ENCODE measurements at regions not wholly inside any gene's neighbourhood (a gene's known extent, or its start where the extent isn't known, plus 50 kb on each side); places are given as distances from the start of the nearest gene placed in this dataset.

DNA sequence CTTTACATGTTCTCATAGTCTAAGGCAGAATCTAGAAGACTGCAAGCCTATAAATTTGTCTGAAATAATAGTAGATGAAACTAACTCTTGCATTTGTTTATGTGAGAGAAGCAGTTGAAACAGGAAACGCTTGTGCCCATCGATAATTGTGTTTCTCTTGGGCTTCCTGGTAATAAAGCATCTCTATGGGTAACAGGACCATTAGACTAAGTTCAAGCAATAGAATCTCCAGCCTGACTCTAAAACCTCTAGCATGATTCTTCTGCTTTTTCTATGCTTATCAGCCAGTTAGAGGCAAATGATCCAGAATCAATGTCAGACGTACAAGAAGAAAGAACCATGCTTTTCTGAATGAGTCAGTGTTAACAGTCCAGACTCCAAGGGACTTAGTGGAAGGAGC is 1734.4 kb downstream of the LRRC4C start:
- no peak overlapping the region for H2BK120ac ChIP-seq (replicated peaks; ENCODE audit: low read depth, low read length)
- POLR2A ChIA-PET (ENCODE audit: partially characterized antibody) = no interaction called here
- H3K23ac ChIP-seq (ENCODE audit: insufficient read length) = no peak overlapping the region
- no peaks in the 10 kb centered on the region for H3K36me3 ChIP-seq (ENCODE audit: control insufficient read depth in 2 of 4, insufficient read depth in 4 of 4, low read length in 3 of 4)
- no peak overlapping the region for H3K4me3 ChIP-seq (ENCODE audit: extremely low read depth in 1 of 4, insufficient read depth in 2 of 4, low read depth in 3 of 4, low read length in 4 of 4)
- H2AFZ ChIP-seq (ENCODE audit: low read length) = no peak overlapping the region
- no peak overlapping the region for H2BK12ac ChIP-seq (ENCODE audit: low read depth, low read length)
- no peak overlapping the region for H4K8ac ChIP-seq (ENCODE audit: extremely low read depth, insufficient read depth, low read length)
- H3K56ac ChIP-seq (replicated peaks; ENCODE audit: insufficient read length, low read depth, low read length) = no peak overlapping the region
- no peak overlapping the region for H2BK15ac ChIP-seq (ENCODE audit: low read length)
- H2AK5ac ChIP-seq (ENCODE audit: low read depth, low read length) = no peak overlapping the region
- H3K4ac ChIP-seq (replicated peaks; ENCODE audit: insufficient read length, low read depth, low read length) = no peak overlapping the region
- H2BK5ac ChIP-seq (ENCODE audit: low read depth, low read length) = no peak overlapping the region
- H2BK20ac ChIP-seq (ENCODE audit: low read length) = no peak overlapping the region
- TF ChIP-seq EZH2 (IDR thresholded peaks at IDR 0.05; ENCODE audit: low read depth, low read length, severe bottlenecking) (no peak), RAD21 (IDR thresholded peaks at IDR 0.05 in 1 of 2, conservative IDR thresholded peaks at IDR 0.05 in 1 of 2; ENCODE audit: low read depth in 2 of 2, low read length in 2 of 2) (no peak), POU5F1 (IDR thresholded peaks at IDR 0.05; ENCODE audit: low read depth, low read length) (no peak), SIN3A (conservative IDR thresholded peaks at IDR 0.05 in 1 of 2, IDR thresholded peaks at IDR 0.05 in 1 of 2; ENCODE audit: low read depth in 1 of 2, low read length in 2 of 2) (no peak), CREB1 (IDR thresholded peaks at IDR 0.05) (no peak), ZNF274 (IDR thresholded peaks at IDR 0.05; ENCODE audit: borderline replicate concordance, extremely low read depth, low read length) (no peak), SIX5 (IDR thresholded peaks at IDR 0.05; ENCODE audit: low read depth, low read length) (no peak), YY1 (IDR thresholded peaks at IDR 0.05; ENCODE audit: low read depth, low read length) (no peak), ASH2L (IDR thresholded peaks at IDR 0.05; ENCODE audit: low read length) (no peak)
- H3K79me2 ChIP-seq (ENCODE audit: control insufficient read depth in 1 of 2, insufficient read depth in 2 of 2, low read length in 2 of 2) = no peaks in the 10 kb centered on the region
- H4K91ac ChIP-seq (replicated peaks; ENCODE audit: insufficient read length, low read length) = no peak overlapping the region
- no peaks in the 10 kb centered on the region for H3K23me2 ChIP-seq (ENCODE audit: low read depth, low read length)
- no peaks in the 10 kb centered on the region for H3K9me3 ChIP-seq (ENCODE audit: insufficient read depth in 2 of 2, low read depth in 1 of 2, low read length in 1 of 2)
- CTCF ChIA-PET (ENCODE audit: partially characterized antibody) = interaction anchor here (0.9 to 2.2 kb wide), 7 partner anchors 11 to 400 kb away, joined by 3 to 7 read pairs (median 4); no protein-coding TSS in a partner anchor
- H3K27ac ChIP-seq (ENCODE audit: low read depth, low read length) = no peak overlapping the region
- no peak for FAIRE-seq
- WGBS, 2 experiments (ENCODE audit: extremely low coverage in 1 of 2, insufficient coverage in 1 of 2, insufficient read length in 1 of 2, insufficient replicate concordance in 2 of 2, low coverage in 1 of 2, low lambda C conversion rate in 2 of 2, missing lambda C conversion rate in 1 of 2) = 90% methylated on average over 3 of the region's 3 CpGs; no CpG with 5 or more reads in 1 of the 2 experiments
- H3K9ac ChIP-seq (replicated peaks in 1 of 4; ENCODE audit: extremely low read depth in 1 of 4, low read depth in 3 of 4, low read length in 3 of 4) = no peak overlapping the region
- H3K4me1 ChIP-seq (replicated peaks in 1 of 4; ENCODE audit: control insufficient read depth in 3 of 4, insufficient read depth in 4 of 4, low read length in 3 of 4) = no peaks in the 10 kb centered on the region; a peak in 1 of 7 replicates
- H3K4me2 ChIP-seq (ENCODE audit: insufficient read depth in 1 of 2, low read depth in 2 of 2, low read length in 2 of 2) = no peak overlapping the region
- no peaks in the 10 kb centered on the region for H3K79me1 ChIP-seq (ENCODE audit: low read depth, low read length)
- H3K27me3 ChIP-seq (replicated peaks in 1 of 4; ENCODE audit: control insufficient read depth in 3 of 4, extremely low read depth in 1 of 4, insufficient read depth in 3 of 4, low read length in 3 of 4) = no peaks in the 10 kb centered on the region
- no peak overlapping the region for H3K18ac ChIP-seq (ENCODE audit: extremely low read depth, low read length)
- H4K20me1 ChIP-seq (replicated peaks in 1 of 2; ENCODE audit: control insufficient read depth in 1 of 2, insufficient read depth in 2 of 2, low read length in 2 of 2) = no peaks in the 10 kb centered on the region
- H4K5ac ChIP-seq (ENCODE audit: insufficient read length, low read depth, low read length) = no peak overlapping the region
- DNase-seq (ENCODE audit: low read depth in 1 of 2, low spot score in 2 of 2) = no peak
- no peak overlapping the region for H3K14ac ChIP-seq (ENCODE audit: insufficient read length)
